Esophagus (tissue), 2 donors: ENCODE measurements at regions not wholly inside any gene's neighbourhood (a gene's known extent, or its start where the extent isn't known, plus 50 kb on each side); places are given as distances from the start of the nearest gene placed in this dataset.

Source experiments
- H3K27ac ChIP-seq, 2 donors: one replicate each; pipeline ENCODE4 v1.5.1; 2013; ENCODE audit warnings: low read depth in 2 of 2, mild to moderate bottlenecking in 2 of 2, inconsistent platforms in 1 of 2, low read length in 1 of 2, moderate library complexity in 1 of 2
- H3K27me3 ChIP-seq, 2 donors: one replicate each; pipeline ENCODE4 v1.6.1; 2013; ENCODE audit warnings: low read length in 2 of 2, control low read depth in 1 of 2, mild to moderate bottlenecking in 1 of 2; ENCODE audit not compliant: insufficient read depth in 2 of 2, control insufficient read depth in 1 of 2
- H3K36me3 ChIP-seq, 2 donors: one replicate each; pipeline ENCODE4 v1.6.1; 2013; ENCODE audit warnings: low read length in 1 of 2; ENCODE audit not compliant: control insufficient read depth in 2 of 2, insufficient read depth in 2 of 2
- H3K4me1 ChIP-seq, 2 donors: one replicate each; pipeline ENCODE4 v1.6.1; 2013; ENCODE audit warnings: low read length in 1 of 2; ENCODE audit not compliant: control insufficient read depth in 2 of 2, insufficient read depth in 2 of 2
- H3K4me3 ChIP-seq, 2 donors: one replicate each; pipeline ENCODE4 v1.5.1; 2013; ENCODE audit warnings: low read length in 2 of 2, mild to moderate bottlenecking in 2 of 2, low read depth in 1 of 2, moderate library complexity in 1 of 2
- H3K9me3 ChIP-seq, 2 donors: one replicate each; pipeline ENCODE4 v1.6.1; 2013; ENCODE audit warnings: mild to moderate bottlenecking in 2 of 2, low read depth in 1 of 2, low read length in 1 of 2, moderate library complexity in 1 of 2; ENCODE audit not compliant: control insufficient read depth in 2 of 2, insufficient read depth in 1 of 2
- WGBS, 2 donors: extraction: QIAGEN DNeasy Blood & Tissue Kit; methylation state at CpG; one replicate each; pipeline ENCODE4 v1.1.7; 2013; 5-methylcytosine and 5-hydroxymethylcytosine counted together
- donor health status: healthy with polysubstance abuse.
- donor health status: Bipolar disorder and iron deficiency.

- H3K36me3 ChIP-seq, result no peaks in the 10 kb centered on the region
- WGBS, 2 donors, result 47 to 64% methylated on average over 2 of the region's 2 CpGs
These were observed 439.1 kb downstream of the TSN start for GRCh38 chr2:122194546-122194945.

GRCh38 chr2:122203523-122203922, 448.1 kb downstream of the TSN start:
- Histone ChIP-seq H3K27ac (no peak overlapping the region), H3K9me3 (peaks cover 0 to 5% of the 10 kb centered on the region in 2 donors), H3K4me1 (no peaks in the 10 kb centered on the region), H3K27me3 (no peaks in the 10 kb centered on the region), H3K36me3 (no peaks in the 10 kb centered on the region), H3K4me3 (no peak overlapping the region)
- WGBS, 2 donors, result 48 to 60% methylated on average over 4 of the region's 4 CpGs

More at GRCh38 chr2:122194546-122194945, 439.1 kb downstream of the TSN start:
- Histone ChIP-seq H3K4me1 (no peaks in the 10 kb centered on the region), H3K27ac (no peak overlapping the region), H3K4me3 (no peak overlapping the region), H3K9me3 (peaks cover 0 to 3% of the 10 kb centered on the region in 2 donors), H3K27me3 (no peaks in the 10 kb centered on the region)

- no peaks in the 10 kb centered on the region for H3K27me3 ChIP-seq
- WGBS, 2 donors, result 58 to 62% methylated on average over 2 of the region's 2 CpGs
These were observed 450.2 kb downstream of the TSN start for GRCh38 chr2:122205641-122206040.

GRCh38 chr2:122206101-122206500, 450.6 kb downstream of the TSN start:
- Histone ChIP-seq H3K36me3 (no peaks in the 10 kb centered on the region), H3K9me3 (peaks cover 0 to 5% of the 10 kb centered on the region in 2 donors), H3K4me1 (no peaks in the 10 kb centered on the region), H3K27ac (no peak overlapping the region), H3K4me3 (no peak overlapping the region), H3K27me3 (no peaks in the 10 kb centered on the region)
- WGBS, 2 donors, result 71 to 82% methylated on average over 3 of the region's 3 CpGs

More at GRCh38 chr2:122205641-122206040, 450.2 kb downstream of the TSN start:
- Histone ChIP-seq H3K9me3 (peaks cover 0 to 5% of the 10 kb centered on the region in 2 donors), H3K36me3 (no peaks in the 10 kb centered on the region), H3K27ac (no peak overlapping the region), H3K4me3 (no peak overlapping the region), H3K4me1 (no peaks in the 10 kb centered on the region)

- Histone ChIP-seq H3K9me3 (no peaks in the 10 kb centered on the region), H3K27ac (no peak overlapping the region), H3K36me3 (no peaks in the 10 kb centered on the region), H3K4me1 (no peaks in the 10 kb centered on the region), H3K4me3 (no peak overlapping the region), H3K27me3 (no peaks in the 10 kb centered on the region)
- 94 to 98% methylated on average over 2 of the region's 2 CpGs for WGBS, 2 donors
These were observed 453.9 kb downstream of the TSN start for GRCh38 chr2:122209377-122209776.

- 96 to 97% methylated on average over 4 of the region's 4 CpGs for WGBS, 2 donors
- Histone ChIP-seq H3K9me3 (no peaks in the 10 kb centered on the region), H3K36me3 (no peaks in the 10 kb centered on the region), H3K4me1 (no peaks in the 10 kb centered on the region), H3K27ac (no peak overlapping the region), H3K27me3 (no peaks in the 10 kb centered on the region), H3K4me3 (no peak overlapping the region)
These were observed 454.6 kb downstream of the TSN start for GRCh38 chr2:122210065-122210464.

- no peaks in the 10 kb centered on the region for H3K27me3 ChIP-seq
- no peaks in the 10 kb centered on the region for H3K4me1 ChIP-seq
- H3K4me3 ChIP-seq, result no peak overlapping the region
- WGBS, 2 donors, result 76 to 85% methylated on average over 8 of the region's 8 CpGs
- H3K36me3 ChIP-seq, result no peaks in the 10 kb centered on the region
- no peaks in the 10 kb centered on the region for H3K9me3 ChIP-seq
- no peak overlapping the region for H3K27ac ChIP-seq
These were observed 455.7 kb downstream of the TSN start for GRCh38 chr2:122210898-122211856.

- no peaks in the 10 kb centered on the region for H3K4me1 ChIP-seq
- no peaks in the 10 kb centered on the region for H3K9me3 ChIP-seq
- no peak overlapping the region for H3K27ac ChIP-seq
- 81% methylated on average over 4 of the region's 4 CpGs for WGBS, 2 donors
- H3K36me3 ChIP-seq, result no peaks in the 10 kb centered on the region
- no peaks in the 10 kb centered on the region for H3K27me3 ChIP-seq
- no peak overlapping the region for H3K4me3 ChIP-seq
These were observed 457.9 kb downstream of the TSN start for GRCh38 chr2:122213312-122213711.

GRCh38 chr2:122216071-122216470, 460.6 kb downstream of the TSN start:
- Histone ChIP-seq H3K27ac (no peak overlapping the region), H3K4me3 (no peak overlapping the region), H3K9me3 (no peaks in the 10 kb centered on the region), H3K27me3 (no peaks in the 10 kb centered on the region), H3K4me1 (no peaks in the 10 kb centered on the region), H3K36me3 (no peaks in the 10 kb centered on the region)

- Histone ChIP-seq H3K27me3 (no peaks in the 10 kb centered on the region), H3K4me3 (no peak overlapping the region), H3K36me3 (no peaks in the 10 kb centered on the region), H3K9me3 (no peaks in the 10 kb centered on the region), H3K27ac (no peak overlapping the region), H3K4me1 (no peaks in the 10 kb centered on the region)
- 91 to 92% methylated on average over 4 of the region's 4 CpGs for WGBS, 2 donors
These were observed 461.4 kb downstream of the TSN start for GRCh38 chr2:122216901-122217300.
